ENCODE measurements at regions not wholly inside any gene's neighbourhood (a gene's known extent, or its start where the extent isn't known, plus 50 kb on each side); places are given as distances from the start of the nearest gene placed in this dataset.

GRCh38 chr1:106233511-106233910, 823.0 kb upstream of the PRMT6 start:
- no peak for TF ChIP-seq POLR2AphosphoS5 (IDR thresholded peaks at IDR 0.05; ENCODE audit: low read depth)
- TF ChIP-seq CTCF (IDR thresholded peaks at IDR 0.05; ENCODE audit: insufficient read depth, low read length) = no peak
- TF ChIP-seq REST (IDR thresholded peaks at IDR 0.05; ENCODE audit: insufficient replicate concordance, low read depth) = no peak
- TF ChIP-seq GABPA (IDR thresholded peaks at IDR 0.05; ENCODE audit: low read depth) = no peak
